ENCODE measurements at regions not wholly inside any gene's neighbourhood (a gene's known extent, or its start where the extent isn't known, plus 50 kb on each side); places are given as distances from the start of the nearest gene placed in this dataset.

DNA sequence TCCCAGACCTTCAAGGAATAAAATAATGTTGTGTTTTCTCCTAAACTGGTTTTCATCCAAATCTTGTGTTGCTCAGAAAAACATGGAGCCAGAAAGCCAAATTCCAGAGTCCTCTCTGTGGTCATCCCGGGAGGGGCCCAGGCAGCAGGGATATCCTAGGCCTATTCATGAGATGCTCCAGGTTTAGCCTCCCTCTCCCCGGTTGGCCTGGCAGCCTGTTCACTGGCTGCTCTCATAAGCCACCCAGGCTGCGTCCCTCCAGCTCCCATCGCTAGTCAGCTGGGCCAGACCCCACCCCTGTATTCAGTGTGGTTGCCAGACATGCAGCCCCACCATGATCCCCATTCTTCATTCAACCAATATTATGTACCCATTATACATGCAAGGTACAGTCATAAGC, 113.4 kb upstream of the F3 start:
- DNase-seq (ENCODE audit: extremely low read depth, low read depth) = no peak
- TF ChIP-seq CTCF (IDR thresholded peaks at IDR 0.05; ENCODE audit: low read depth, low read length) = no peak

DNA sequence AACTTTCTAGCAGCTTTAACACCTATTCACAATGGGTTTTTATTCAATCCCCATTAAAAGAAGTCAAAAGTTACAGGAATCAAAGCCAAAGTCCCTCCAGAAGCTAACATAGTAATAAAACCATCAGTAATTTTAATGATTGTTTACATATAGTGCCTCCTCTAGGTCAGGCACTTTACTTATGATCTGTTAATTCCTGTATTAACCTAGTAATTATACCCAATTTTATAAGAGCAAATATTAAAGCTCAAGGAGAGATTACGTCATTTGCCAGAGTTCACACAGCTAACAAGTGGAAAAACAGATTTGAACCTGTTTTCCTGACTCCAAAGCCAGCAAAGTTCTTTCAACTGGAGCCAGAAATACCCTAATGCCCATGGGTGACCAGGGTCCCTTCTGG, 112.9 kb upstream of the F3 start:
- no peak for TF ChIP-seq CTCF (IDR thresholded peaks at IDR 0.05; ENCODE audit: low read depth, low read length)
- no peak for DNase-seq (ENCODE audit: extremely low read depth, low read depth)

DNA sequence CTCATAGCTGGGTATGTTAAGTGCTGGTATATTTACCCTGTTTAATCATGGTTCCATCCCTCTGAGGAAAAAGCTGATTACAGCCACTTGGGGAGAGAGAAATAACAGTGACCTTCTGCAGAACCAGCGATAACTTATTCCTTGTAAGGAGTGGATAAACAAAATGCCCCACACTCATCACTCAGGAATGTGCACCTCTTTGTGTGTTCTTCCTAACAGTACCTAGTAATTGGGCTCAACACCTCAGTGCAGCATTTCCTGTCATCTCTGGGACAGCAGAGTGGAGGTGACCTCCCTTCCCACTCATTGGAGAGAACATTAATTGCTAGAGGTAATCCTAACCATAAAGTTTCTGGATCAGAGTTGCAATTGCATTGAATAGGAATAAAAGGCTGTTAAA, 112.5 kb upstream of the F3 start:
- no peak for DNase-seq (ENCODE audit: extremely low read depth, low read depth)
- no peak for TF ChIP-seq CTCF (IDR thresholded peaks at IDR 0.05; ENCODE audit: low read depth, low read length)

DNA sequence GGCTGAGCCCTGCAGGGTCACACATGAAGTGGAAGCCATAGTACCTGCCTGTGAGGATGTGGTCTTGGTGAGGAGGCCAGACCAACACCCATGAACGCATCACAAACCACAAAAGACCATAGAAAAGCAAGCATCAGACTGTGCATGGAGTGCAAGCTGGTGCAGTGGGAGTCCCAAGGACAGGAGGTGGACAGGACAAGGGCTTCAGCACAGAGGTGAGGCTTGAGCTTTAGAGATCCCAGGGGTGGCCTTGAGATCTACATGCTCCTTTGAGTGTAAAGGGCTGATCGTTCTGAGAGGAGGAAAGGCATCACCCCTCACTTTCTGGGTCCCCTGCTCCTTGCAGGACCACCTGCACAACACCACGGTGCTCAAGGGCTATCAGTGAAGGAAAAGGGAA, 111.9 kb upstream of the F3 start:
- TF ChIP-seq CTCF (IDR thresholded peaks at IDR 0.05; ENCODE audit: low read depth, low read length) = no peak
- DNase-seq (ENCODE audit: extremely low read depth, low read depth) = no peak

DNA sequence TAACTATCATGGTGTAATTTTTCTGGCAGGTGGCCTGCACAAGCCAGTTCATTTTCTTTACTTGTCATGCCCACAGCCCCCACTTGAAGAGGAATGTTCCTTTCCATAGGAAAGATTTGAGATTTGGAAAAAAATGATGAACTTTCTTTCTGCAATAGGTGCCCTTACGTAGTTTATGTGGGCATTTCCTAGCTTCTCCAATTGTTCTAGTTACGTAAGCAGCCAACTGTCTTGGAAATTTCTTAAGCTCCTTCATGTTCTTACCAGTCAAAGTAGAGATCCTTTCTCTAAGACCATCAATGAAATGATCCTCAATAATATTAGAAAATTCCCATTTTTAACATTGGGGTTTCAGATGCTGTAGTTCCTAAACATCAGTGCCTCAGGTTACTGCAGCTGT, 109.5 kb upstream of the F3 start:
- no peak for TF ChIP-seq CTCF (IDR thresholded peaks at IDR 0.05; ENCODE audit: low read depth, low read length)

DNA sequence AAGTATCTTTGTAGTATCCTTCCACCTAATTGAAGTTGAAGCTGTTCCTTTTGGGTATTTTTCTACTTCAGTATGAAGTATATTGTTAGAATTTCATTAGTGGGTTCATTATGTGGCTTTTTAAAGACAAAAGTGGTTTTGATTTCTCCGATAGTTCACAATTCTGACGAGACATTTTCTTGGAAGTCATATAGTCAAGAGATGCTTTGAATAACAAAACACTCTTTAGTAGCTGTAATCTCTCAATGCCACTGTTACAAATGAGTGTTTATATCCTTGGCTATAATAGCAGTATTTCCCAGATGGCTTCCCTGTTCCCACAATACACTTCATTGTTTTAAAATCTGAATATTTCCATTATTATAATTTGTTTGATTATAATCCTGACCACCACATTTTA, 108.7 kb upstream of the F3 start:
- DNase-seq (ENCODE audit: extremely low read depth, low read depth) = no peak
- no peak for TF ChIP-seq CTCF (IDR thresholded peaks at IDR 0.05; ENCODE audit: low read depth, low read length)

More for the DNA sequence above, 109.5 kb upstream of the F3 start:
- DNase-seq (ENCODE audit: extremely low read depth, low read depth) = no peak

- TF ChIP-seq CTCF (IDR thresholded peaks at IDR 0.05; ENCODE audit: low read depth, low read length) = no peak
- DNase-seq (ENCODE audit: extremely low read depth, low read depth) = peak; percentile 98
These were observed 106.9 kb upstream of the F3 start for GRCh38 chr1:94648225-94649007.

Data from AG09319 (cell line).